ENCODE measurements at regions not wholly inside any gene's neighbourhood (a gene's known extent, or its start where the extent isn't known, plus 50 kb on each side); places are given as distances from the start of the nearest gene placed in this dataset.

DNA sequence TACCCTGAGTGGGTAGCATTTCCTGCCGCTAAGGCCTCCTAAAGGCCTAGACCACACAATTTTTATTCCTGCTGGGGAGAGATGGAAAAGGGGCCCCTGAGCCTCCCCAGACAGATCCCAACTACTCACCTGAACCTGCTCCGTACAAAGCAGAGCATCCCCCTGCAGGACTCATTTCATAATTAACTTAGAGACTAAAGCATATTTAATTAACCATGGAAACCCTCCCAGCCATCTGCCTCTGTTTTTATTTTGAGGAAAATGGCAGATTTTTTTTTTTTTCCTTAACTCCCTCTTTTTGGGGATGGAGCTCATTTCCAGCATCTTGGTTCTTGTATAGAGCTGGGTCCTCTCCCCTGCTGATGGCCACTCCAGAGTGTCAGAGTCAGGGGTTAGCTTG, 96.5 kb upstream of the CRHR1 start:
- TF ChIP-seq, protein P1, sequence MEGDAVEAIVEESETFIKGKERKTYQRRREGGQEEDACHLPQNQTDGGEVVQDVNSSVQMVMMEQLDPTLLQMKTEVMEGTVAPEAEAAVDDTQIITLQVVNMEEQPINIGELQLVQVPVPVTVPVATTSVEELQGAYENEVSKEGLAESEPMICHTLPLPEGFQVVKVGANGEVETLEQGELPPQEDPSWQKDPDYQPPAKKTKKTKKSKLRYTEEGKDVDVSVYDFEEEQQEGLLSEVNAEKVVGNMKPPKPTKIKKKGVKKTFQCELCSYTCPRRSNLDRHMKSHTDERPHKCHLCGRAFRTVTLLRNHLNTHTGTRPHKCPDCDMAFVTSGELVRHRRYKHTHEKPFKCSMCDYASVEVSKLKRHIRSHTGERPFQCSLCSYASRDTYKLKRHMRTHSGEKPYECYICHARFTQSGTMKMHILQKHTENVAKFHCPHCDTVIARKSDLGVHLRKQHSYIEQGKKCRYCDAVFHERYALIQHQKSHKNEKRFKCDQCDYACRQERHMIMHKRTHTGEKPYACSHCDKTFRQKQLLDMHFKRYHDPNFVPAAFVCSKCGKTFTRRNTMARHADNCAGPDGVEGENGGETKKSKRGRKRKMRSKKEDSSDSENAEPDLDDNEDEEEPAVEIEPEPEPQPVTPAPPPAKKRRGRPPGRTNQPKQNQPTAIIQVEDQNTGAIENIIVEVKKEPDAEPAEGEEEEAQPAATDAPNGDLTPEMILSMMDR (IDR thresholded peaks at IDR 0.05; ENCODE audit: low read length) = no peak
- no peak for TF ChIP-seq EZH2phosphoT487 (IDR thresholded peaks at IDR 0.05; ENCODE audit: low read length)

Measured in MM.1S (cell line).